Ovary (tissue), 1 donor: ENCODE measurements at regions not wholly inside any gene's neighbourhood (a gene's known extent, or its start where the extent isn't known, plus 50 kb on each side); places are given as distances from the start of the nearest gene placed in this dataset.

Experiments used
- EP300 ChIP-seq: sonication (generic); formaldehyde crosslinking; IDR thresholded peaks from one replicate; pipeline ENCODE4 v1.6.1; 2017; ENCODE audit warnings: antibody characterized with exemption
- POLR2A ChIP-seq: fragments of 450-650 bp; IDR thresholded peaks from one replicate; pipeline ENCODE4 v1.6.1; 2017; ENCODE audit warnings: antibody characterized with exemption, mild to moderate bottlenecking, moderate library complexity

GRCh38 chr7:85655252-85655651 lies 468.4 kb upstream of the SEMA3D start:
- TF ChIP-seq EP300: no peak
- no peak for TF ChIP-seq POLR2A
